GM19324 (cell line): ENCODE measurements at regions not wholly inside any gene's neighbourhood (a gene's known extent, or its start where the extent isn't known, plus 50 kb on each side); places are given as distances from the start of the nearest gene placed in this dataset.

ENCODE experiments used
- ATAC-seq: cut with Tn5 transposase; IDR thresholded peaks from one replicate; pipeline ENCODE4 v1.9.1; 2021; ENCODE audit warnings: mild to moderate bottlenecking, moderate library complexity; ENCODE audit not compliant: unreplicated experiment, low FRiP score

GRCh38 chr12:94760786-94761185, 110.4 kb upstream of the TMCC3 start:
- no peak for ATAC-seq

- no peak for ATAC-seq
Measured at GRCh38 chr12:94756789-94757188, 106.4 kb upstream of the TMCC3 start.

GRCh38 chr12:94755598-94755997, 105.2 kb upstream of the TMCC3 start:
- ATAC-seq: no peak

- ATAC-seq: no peak
Measured at GRCh38 chr12:94754653-94755052, 104.3 kb upstream of the TMCC3 start.

GRCh38 chr12:94753036-94753679, 102.8 kb upstream of the TMCC3 start:
- ATAC-seq: no peak

GRCh38 chr12:94750864-94751263, 100.5 kb upstream of the TMCC3 start:
- no peak for ATAC-seq

GRCh38 chr12:94749890-94750289, 99.5 kb upstream of the TMCC3 start:
- no peak for ATAC-seq

GRCh38 chr12:94749455-94749854, 99.1 kb upstream of the TMCC3 start:
- no peak for ATAC-seq

GRCh38 chr12:94748726-94749421, 98.5 kb upstream of the TMCC3 start:
- no peak for ATAC-seq

- no peak for ATAC-seq
Measured at GRCh38 chr12:94745562-94745961, 95.2 kb upstream of the TMCC3 start.

GRCh38 chr12:94743174-94743573, 92.8 kb upstream of the TMCC3 start:
- no peak for ATAC-seq

- no peak for ATAC-seq
Measured at GRCh38 chr12:94740601-94741362, 90.4 kb upstream of the TMCC3 start.

- ATAC-seq: no peak
Measured at GRCh38 chr12:94736820-94737219, 86.5 kb upstream of the TMCC3 start.

GRCh38 chr12:94736004-94736403, 85.6 kb upstream of the TMCC3 start:
- ATAC-seq: no peak

- no peak for ATAC-seq
Measured at GRCh38 chr12:94733727-94734126, 83.4 kb upstream of the TMCC3 start.

GRCh38 chr12:94732367-94732990, 82.1 kb upstream of the TMCC3 start:
- ATAC-seq: no peak

GRCh38 chr12:94731733-94732360, 81.5 kb upstream of the TMCC3 start:
- no peak for ATAC-seq

- no peak for ATAC-seq
Measured at GRCh38 chr12:94730847-94731246, 80.5 kb upstream of the TMCC3 start.

- ATAC-seq: no peak
Measured at GRCh38 chr12:94726236-94726835, 76.0 kb upstream of the TMCC3 start.
